Fibroblast of lung (primary cell): ENCODE measurements at regions not wholly inside any gene's neighbourhood (a gene's known extent, or its start where the extent isn't known, plus 50 kb on each side); places are given as distances from the start of the nearest gene placed in this dataset.

Source experiments
- CTCF ChIP-seq, 2 donors: IDR thresholded peaks in 1 of 2; conservative IDR thresholded peaks in 1 of 2; 1 replicate in 1 of 2; 2 replicates in 1 of 2; pipeline ENCODE4 v1.5.1; 2011 to 2012; ENCODE audit warnings: low read length in 2 of 2, control low read depth in 1 of 2, inconsistent platforms in 1 of 2, low read depth in 1 of 2, mild to moderate bottlenecking in 1 of 2
- EZH2 ChIP-seq: IDR thresholded peaks from 2 replicates; pipeline ENCODE4 v1.5.1; 2012; ENCODE audit warnings: low read length, control low read depth, mild to moderate bottlenecking; ENCODE audit errors: missing control alignments

GRCh38 chr2:9793156-9793917 is 49.9 kb upstream of the TAF1B start:
- TF ChIP-seq CTCF (conservative IDR thresholded peaks at IDR 0.05 in 1 of 2, IDR thresholded peaks at IDR 0.05 in 1 of 2; ENCODE audit: low read depth in 1 of 2, low read length in 2 of 2) (no peak), EZH2 (no peak)
